ENCODE measurements at regions not wholly inside any gene's neighbourhood (a gene's known extent, or its start where the extent isn't known, plus 50 kb on each side); places are given as distances from the start of the nearest gene placed in this dataset.
"Not testable (repeated sequence)": the region's sequence is repeated elsewhere in the genome, so short reads cannot be mapped to it uniquely, and the experiment has no call there.

- H3K4me3 Mint-ChIP-seq (ENCODE audit: unreplicated experiment) = no peak overlapping the region
- no peaks in the 10 kb centered on the region for H3K9me3 Mint-ChIP-seq (ENCODE audit: unreplicated experiment)
- no peak for TF ChIP-seq CTCF (IDR thresholded peaks at IDR 0.05; ENCODE audit: partially characterized antibody, unreplicated experiment)
Observed at GRCh38 chr17:54177606-54178308, 355.0 kb downstream of the KIF2B start.

GRCh38 chr17:54180950-54181349 is 358.2 kb downstream of the KIF2B start:
- peak; percentile 31 for DNase-seq
- Mint-ChIP-seq H3K4me3 (ENCODE audit: unreplicated experiment) (peak overlapping the region; percentile 51), H3K27me3 (ENCODE audit: unreplicated experiment) (no peaks in the 10 kb centered on the region), H3K4me1 (ENCODE audit: low read depth, unreplicated experiment) (peaks cover 9% of the 10 kb centered on the region), H3K27ac (ENCODE audit: unreplicated experiment) (peak overlapping the region; percentile 86), H3K36me3 (ENCODE audit: unreplicated experiment) (no peaks in the 10 kb centered on the region), H3K9me3 (ENCODE audit: unreplicated experiment) (no peaks in the 10 kb centered on the region)
- no peak for TF ChIP-seq CTCF (IDR thresholded peaks at IDR 0.05; ENCODE audit: partially characterized antibody, unreplicated experiment)

More at GRCh38 chr17:54177606-54178308, 355.0 kb downstream of the KIF2B start:
- Mint-ChIP-seq H3K4me1 (ENCODE audit: low read depth, unreplicated experiment) (peaks cover 9% of the 10 kb centered on the region), H3K27ac (ENCODE audit: unreplicated experiment) (no peak overlapping the region), H3K27me3 (ENCODE audit: unreplicated experiment) (no peaks in the 10 kb centered on the region), H3K36me3 (ENCODE audit: unreplicated experiment) (no peaks in the 10 kb centered on the region)
- DNase-seq = no peak

- no peaks in the 10 kb centered on the region for H3K4me1 Mint-ChIP-seq (ENCODE audit: low read depth, unreplicated experiment)
- H3K27me3 Mint-ChIP-seq (ENCODE audit: unreplicated experiment) = no peaks in the 10 kb centered on the region
- DNase-seq = no peak
- peaks cover 4% of the 10 kb centered on the region for H3K36me3 Mint-ChIP-seq (ENCODE audit: unreplicated experiment)
- TF ChIP-seq CTCF (IDR thresholded peaks at IDR 0.05; ENCODE audit: partially characterized antibody, unreplicated experiment) = no peak
- H3K27ac Mint-ChIP-seq (ENCODE audit: unreplicated experiment) = no peak overlapping the region
- peaks cover 4% of the 10 kb centered on the region for H3K9me3 Mint-ChIP-seq (ENCODE audit: unreplicated experiment)
- no peak overlapping the region for H3K4me3 Mint-ChIP-seq (ENCODE audit: unreplicated experiment)
Observed at GRCh38 chr17:54191261-54191660, 368.5 kb downstream of the KIF2B start.

- Mint-ChIP-seq H3K9me3 (ENCODE audit: unreplicated experiment) (peaks cover 4% of the 10 kb centered on the region), H3K4me1 (ENCODE audit: low read depth, unreplicated experiment) (no peaks in the 10 kb centered on the region), H3K4me3 (ENCODE audit: unreplicated experiment) (no peak overlapping the region), H3K27ac (ENCODE audit: unreplicated experiment) (no peak overlapping the region), H3K36me3 (ENCODE audit: unreplicated experiment) (peaks cover 4% of the 10 kb centered on the region), H3K27me3 (ENCODE audit: unreplicated experiment) (no peaks in the 10 kb centered on the region)
- no peak for TF ChIP-seq CTCF (IDR thresholded peaks at IDR 0.05; ENCODE audit: partially characterized antibody, unreplicated experiment)
- DNase-seq = no peak
Observed at GRCh38 chr17:54194268-54194667, 371.5 kb downstream of the KIF2B start.

GRCh38 chr17:54196751-54197150 is 374.0 kb downstream of the KIF2B start:
- Mint-ChIP-seq H3K9me3 (ENCODE audit: unreplicated experiment) (peaks cover 2% of the 10 kb centered on the region), H3K36me3 (ENCODE audit: unreplicated experiment) (peaks cover 3% of the 10 kb centered on the region), H3K27ac (ENCODE audit: unreplicated experiment) (no peak overlapping the region), H3K27me3 (ENCODE audit: unreplicated experiment) (no peaks in the 10 kb centered on the region), H3K4me3 (ENCODE audit: unreplicated experiment) (no peak overlapping the region), H3K4me1 (ENCODE audit: low read depth, unreplicated experiment) (no peaks in the 10 kb centered on the region)
- no peak for TF ChIP-seq CTCF (IDR thresholded peaks at IDR 0.05; ENCODE audit: partially characterized antibody, unreplicated experiment)
- DNase-seq = no peak

GRCh38 chr17:54201380-54201779 is 378.7 kb downstream of the KIF2B start:
- not testable (repeated sequence) for H3K4me1 Mint-ChIP-seq (ENCODE audit: low read depth, unreplicated experiment)

More at GRCh38 chr17:54201380-54201779, 378.7 kb downstream of the KIF2B start:
- not testable (repeated sequence) for H3K4me3 Mint-ChIP-seq (ENCODE audit: unreplicated experiment); H3K27ac Mint-ChIP-seq (ENCODE audit: unreplicated experiment); H3K27me3 Mint-ChIP-seq (ENCODE audit: unreplicated experiment); H3K36me3 Mint-ChIP-seq (ENCODE audit: unreplicated experiment); H3K9me3 Mint-ChIP-seq (ENCODE audit: unreplicated experiment); DNase-seq
